Panc1 (cell line): ENCODE measurements at regions not wholly inside any gene's neighbourhood (a gene's known extent, or its start where the extent isn't known, plus 50 kb on each side); places are given as distances from the start of the nearest gene placed in this dataset.
"Not testable (repeated sequence)": the region's sequence is repeated elsewhere in the genome, so short reads cannot be mapped to it uniquely, and the experiment has no call there.

Experiments
- ATAC-seq: fragments of 200-7000 bp; cut with Tn5 transposase; 2 replicates; pipeline ENCODE4 v1.9.1; 2020; ENCODE audit warnings: mild to moderate bottlenecking, moderate library complexity
- BruUV-seq: library from RNA; stranded (reverse); fragments of 400-500 nt; replicated peaks from 2 replicates; lab custom pipeline; 2021; lab: Mats Ljungman, UMichigan
- CTCF ChIA-PET: fragments of 300-600 bp; sonication (Branson Sonifier 250); formaldehyde crosslinking; loops from one replicate; lab custom pipeline; 2022; ENCODE audit warnings: antibody characterized with exemption; lab: Charles Lee
- POLR2A ChIA-PET: fragments of 300-600 bp; sonication (Branson Sonifier 250); formaldehyde crosslinking; loops from one replicate; lab custom pipeline; 2022; ENCODE audit warnings: antibody characterized with exemption; lab: Charles Lee
- DNase-seq: peaks from one replicate; pipeline ENCODE4 v3.0.0-alpha.2; 2010; ENCODE audit warnings: low read depth, low spot score
- H3K27ac ChIP-seq: 2 replicates; pipeline ENCODE4 v1.5.1; 2011; ENCODE audit warnings: mild to moderate bottlenecking, low read length, inconsistent platforms
- H3K27me3 ChIP-seq: fragments of 200-500 bp; sonication (Bioruptor generic); 2 replicates; pipeline ENCODE4 v1.6.0; 2014; ENCODE audit warnings: low read length, inconsistent platforms; ENCODE audit not compliant: control insufficient read depth, insufficient read depth
- H3K36me3 ChIP-seq: fragments of 200-500 bp; sonication (Bioruptor generic); 2 replicates; pipeline ENCODE4 v1.5.1; 2014; ENCODE audit warnings: inconsistent platforms, mild to moderate bottlenecking, low read length, moderate library complexity; ENCODE audit not compliant: control insufficient read depth, insufficient read depth
- H3K4me1 ChIP-seq: 2 replicates; pipeline ENCODE4 v1.5.1; 2011; ENCODE audit warnings: inconsistent platforms, mild to moderate bottlenecking, low read length, moderate library complexity; ENCODE audit not compliant: control insufficient read depth, insufficient read depth
- H3K4me3 ChIP-seq, 2 experiments: 2 replicates each; pipeline ENCODE4 v1.5.1; 2011 to 2012; ENCODE audit warnings: low read depth in 2 of 2, low read length in 2 of 2, mild to moderate bottlenecking in 2 of 2, inconsistent platforms in 1 of 2, moderate library complexity in 1 of 2
- H3K9me3 ChIP-seq: fragments of 200-500 bp; sonication (Bioruptor generic); 2 replicates; pipeline ENCODE4 v1.5.1; 2014; ENCODE audit warnings: low read depth, mild to moderate bottlenecking, inconsistent platforms, low read length, moderate library complexity; ENCODE audit not compliant: control insufficient read depth, insufficient read depth
- POLR2AphosphoS5 ChIP-seq: IDR thresholded peaks from 2 replicates; pipeline ENCODE4 v1.6.1; 2012; ENCODE audit warnings: mild to moderate bottlenecking, low read depth, low read length, moderate library complexity
- SIN3A ChIP-seq: IDR thresholded peaks from 2 replicates; pipeline ENCODE4 v1.6.1; 2012; ENCODE audit warnings: low read depth, mild to moderate bottlenecking, low read length, moderate library complexity, borderline replicate concordance; ENCODE audit not compliant: insufficient read depth
- TCF7L2 ChIP-seq: IDR thresholded peaks from 2 replicates; pipeline ENCODE4 v1.6.1; 2011; ENCODE audit warnings: mild to moderate bottlenecking, low read depth, low read length, inconsistent platforms
- in situ Hi-C: cut with HindIII; loops from 2 replicates; pipeline ENCODE4 v1.10.0; 2016; ENCODE audit warnings: low sequenced_read_pairs, low pct_unique_long_range_greater_than_20kb
- intact Hi-C: fragments of 100-400 bp; cut with micrococcal nuclease; formaldehyde crosslinking; loops from one replicate; pipeline ENCODE4 v1.10.0; 2022; ENCODE audit not compliant: unreplicated experiment
- TF ChIP-seq, protein P1 (sequence below): fragments of 450-650 bp; IDR thresholded peaks from 2 replicates; pipeline ENCODE4 v1.5.1; 2017; ENCODE audit warnings: mild to moderate bottlenecking
- TF ChIP-seq, protein P2 (sequence below), 2 experiments: IDR thresholded peaks; 2 replicates each; pipeline ENCODE4 v1.6.1; 2011 to 2012; ENCODE audit warnings: low read depth in 2 of 2, control low read depth in 1 of 2, low read length in 1 of 2, mild to moderate bottlenecking in 1 of 2, moderate library complexity in 1 of 2; ENCODE audit not compliant: insufficient read depth in 1 of 2

DNA sequence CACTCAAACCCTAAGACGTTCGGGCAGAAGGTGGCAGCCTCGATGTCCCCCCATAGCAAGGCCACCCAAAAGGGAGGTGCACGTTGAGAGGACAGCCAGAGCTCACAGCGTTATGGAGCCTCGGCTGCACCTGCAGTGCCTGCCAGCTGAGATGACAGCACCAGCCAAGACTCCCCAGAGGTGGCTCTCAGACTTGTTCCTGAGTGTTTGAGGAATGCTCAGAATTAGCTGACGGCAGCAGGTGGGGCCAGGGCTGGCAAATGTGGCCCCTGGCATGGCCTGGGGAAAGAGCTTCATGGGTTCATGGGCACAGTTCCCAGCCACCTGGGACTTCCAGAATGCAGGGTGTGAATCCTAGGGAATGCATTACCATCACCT, 177.8 kb downstream of the KLF13 start:
- POLR2A ChIA-PET: no interaction called here
- no peaks in the 10 kb centered on the region; the same call in 1 of the 2 replicates for H3K27me3 ChIP-seq
- intact Hi-C loops: no loop called here
- no peaks in the 10 kb centered on the region for H3K4me1 ChIP-seq
- CTCF ChIA-PET: interaction anchor here (0.5 kb wide), 1 partner anchor 253 kb away, joined by 3 read pairs; no protein-coding TSS in a partner anchor
- DNase-seq (no peak), ATAC-seq (no peak; the same call in 1 of the 2 replicates)
- in situ Hi-C loops: no loop called here
- TF ChIP-seq POLR2AphosphoS5: no peak
- TF ChIP-seq, protein P1, sequence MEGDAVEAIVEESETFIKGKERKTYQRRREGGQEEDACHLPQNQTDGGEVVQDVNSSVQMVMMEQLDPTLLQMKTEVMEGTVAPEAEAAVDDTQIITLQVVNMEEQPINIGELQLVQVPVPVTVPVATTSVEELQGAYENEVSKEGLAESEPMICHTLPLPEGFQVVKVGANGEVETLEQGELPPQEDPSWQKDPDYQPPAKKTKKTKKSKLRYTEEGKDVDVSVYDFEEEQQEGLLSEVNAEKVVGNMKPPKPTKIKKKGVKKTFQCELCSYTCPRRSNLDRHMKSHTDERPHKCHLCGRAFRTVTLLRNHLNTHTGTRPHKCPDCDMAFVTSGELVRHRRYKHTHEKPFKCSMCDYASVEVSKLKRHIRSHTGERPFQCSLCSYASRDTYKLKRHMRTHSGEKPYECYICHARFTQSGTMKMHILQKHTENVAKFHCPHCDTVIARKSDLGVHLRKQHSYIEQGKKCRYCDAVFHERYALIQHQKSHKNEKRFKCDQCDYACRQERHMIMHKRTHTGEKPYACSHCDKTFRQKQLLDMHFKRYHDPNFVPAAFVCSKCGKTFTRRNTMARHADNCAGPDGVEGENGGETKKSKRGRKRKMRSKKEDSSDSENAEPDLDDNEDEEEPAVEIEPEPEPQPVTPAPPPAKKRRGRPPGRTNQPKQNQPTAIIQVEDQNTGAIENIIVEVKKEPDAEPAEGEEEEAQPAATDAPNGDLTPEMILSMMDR: no peak
- TF ChIP-seq TCF7L2: no peak
- TF ChIP-seq, protein P2, sequence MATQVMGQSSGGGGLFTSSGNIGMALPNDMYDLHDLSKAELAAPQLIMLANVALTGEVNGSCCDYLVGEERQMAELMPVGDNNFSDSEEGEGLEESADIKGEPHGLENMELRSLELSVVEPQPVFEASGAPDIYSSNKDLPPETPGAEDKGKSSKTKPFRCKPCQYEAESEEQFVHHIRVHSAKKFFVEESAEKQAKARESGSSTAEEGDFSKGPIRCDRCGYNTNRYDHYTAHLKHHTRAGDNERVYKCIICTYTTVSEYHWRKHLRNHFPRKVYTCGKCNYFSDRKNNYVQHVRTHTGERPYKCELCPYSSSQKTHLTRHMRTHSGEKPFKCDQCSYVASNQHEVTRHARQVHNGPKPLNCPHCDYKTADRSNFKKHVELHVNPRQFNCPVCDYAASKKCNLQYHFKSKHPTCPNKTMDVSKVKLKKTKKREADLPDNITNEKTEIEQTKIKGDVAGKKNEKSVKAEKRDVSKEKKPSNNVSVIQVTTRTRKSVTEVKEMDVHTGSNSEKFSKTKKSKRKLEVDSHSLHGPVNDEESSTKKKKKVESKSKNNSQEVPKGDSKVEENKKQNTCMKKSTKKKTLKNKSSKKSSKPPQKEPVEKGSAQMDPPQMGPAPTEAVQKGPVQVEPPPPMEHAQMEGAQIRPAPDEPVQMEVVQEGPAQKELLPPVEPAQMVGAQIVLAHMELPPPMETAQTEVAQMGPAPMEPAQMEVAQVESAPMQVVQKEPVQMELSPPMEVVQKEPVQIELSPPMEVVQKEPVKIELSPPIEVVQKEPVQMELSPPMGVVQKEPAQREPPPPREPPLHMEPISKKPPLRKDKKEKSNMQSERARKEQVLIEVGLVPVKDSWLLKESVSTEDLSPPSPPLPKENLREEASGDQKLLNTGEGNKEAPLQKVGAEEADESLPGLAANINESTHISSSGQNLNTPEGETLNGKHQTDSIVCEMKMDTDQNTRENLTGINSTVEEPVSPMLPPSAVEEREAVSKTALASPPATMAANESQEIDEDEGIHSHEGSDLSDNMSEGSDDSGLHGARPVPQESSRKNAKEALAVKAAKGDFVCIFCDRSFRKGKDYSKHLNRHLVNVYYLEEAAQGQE (IDR thresholded peaks at IDR 0.05; ENCODE audit: insufficient read depth in 1 of 2, low read depth in 2 of 2, low read length in 1 of 2): no peak
- no peak for TF ChIP-seq SIN3A
- H3K36me3 ChIP-seq: no peaks in the 10 kb centered on the region
- H3K9me3 ChIP-seq: no peaks in the 10 kb centered on the region
- H3K4me3 ChIP-seq: no peak overlapping the region
- BruUV-seq: no TSS peak
- H3K27ac ChIP-seq: no peak overlapping the region

DNA sequence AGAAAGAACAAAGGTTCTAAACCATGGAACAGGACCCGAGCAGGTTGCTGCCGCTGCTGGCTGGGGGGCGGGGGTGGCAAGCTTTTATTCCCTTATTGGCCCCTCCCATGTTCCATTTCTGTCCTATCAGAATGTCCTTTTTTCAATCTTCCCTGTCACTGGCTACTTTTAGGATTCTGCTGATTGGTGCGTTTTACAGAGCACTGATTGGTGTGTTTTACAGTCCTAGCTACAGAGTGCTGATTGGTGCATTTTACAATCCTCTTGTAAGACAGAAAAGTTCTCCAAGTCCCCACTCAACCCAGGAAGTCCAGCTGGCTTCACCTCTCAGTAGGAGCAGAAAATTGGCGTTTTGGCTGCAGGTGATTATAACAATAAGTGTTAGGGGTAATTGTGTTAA, 180.9 kb downstream of the KLF13 start:
- in situ Hi-C loops, H3K4me1 ChIP-seq, H3K4me3 ChIP-seq, POLR2A ChIA-PET, H3K27ac ChIP-seq, intact Hi-C loops, DNase-seq, ATAC-seq, H3K9me3 ChIP-seq, H3K36me3 ChIP-seq, H3K27me3 ChIP-seq, BruUV-seq, CTCF ChIA-PET: not testable (repeated sequence)

DNA sequence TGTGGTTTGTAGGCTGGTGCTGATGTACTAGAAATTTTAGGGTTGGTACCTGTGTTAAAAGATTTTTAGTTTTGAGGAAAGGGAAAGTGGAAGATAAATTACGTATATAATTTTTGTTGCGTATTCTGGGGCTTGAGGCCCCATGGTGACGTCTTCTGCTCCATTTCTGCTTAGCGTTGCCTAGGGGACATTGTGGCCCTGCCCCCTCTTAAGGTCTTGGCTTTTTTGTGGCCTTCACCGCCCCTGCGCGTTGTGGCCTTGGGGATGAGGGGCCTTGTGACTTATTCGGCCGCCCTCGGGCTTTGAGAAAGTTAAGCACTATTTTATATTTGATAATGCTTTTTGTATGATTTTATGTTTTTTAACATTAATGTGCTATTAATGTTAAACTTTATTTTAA, 182.0 kb downstream of the KLF13 start:
- H3K4me3 ChIP-seq: no peak overlapping the region
- no peak for DNase-seq
- H3K4me1 ChIP-seq: no peaks in the 10 kb centered on the region
- TF ChIP-seq POLR2AphosphoS5: no peak
- TF ChIP-seq, protein P1: no peak
- no peak for TF ChIP-seq SIN3A
- TF ChIP-seq, protein P2 (IDR thresholded peaks at IDR 0.05; ENCODE audit: insufficient read depth in 1 of 2, low read depth in 2 of 2, low read length in 1 of 2): no peak
- TF ChIP-seq TCF7L2: no peak
- no peaks in the 10 kb centered on the region for H3K36me3 ChIP-seq
- no peak overlapping the region for H3K27ac ChIP-seq
- intact Hi-C loops: no loop called here
- no peak for ATAC-seq
- ChIA-PET CTCF (no interaction called here), POLR2A (no interaction called here)
- H3K27me3 ChIP-seq: no peaks in the 10 kb centered on the region; the same call in 1 of the 2 replicates
- in situ Hi-C loops: no loop called here
- BruUV-seq: no TSS peak
- no peaks in the 10 kb centered on the region for H3K9me3 ChIP-seq
